Calu3 (cell line): ENCODE measurements at regions not wholly inside any gene's neighbourhood (a gene's known extent, or its start where the extent isn't known, plus 50 kb on each side); places are given as distances from the start of the nearest gene placed in this dataset.

Experiments
- BruUV-seq: library from RNA; stranded (reverse); fragments of 400-500 nt; replicated peaks from 2 replicates; lab custom pipeline; 2021; lab: Mats Ljungman, UMichigan
- CTCF ChIA-PET: fragments of 300-600 bp; sonication (Branson Sonifier 250); formaldehyde crosslinking; loops from one replicate; lab custom pipeline; 2022; ENCODE audit warnings: antibody characterized with exemption; lab: Charles Lee
- DNase-seq: peaks from one replicate; pipeline ENCODE4 v3.0.0; 2022
- H3K27ac Mint-ChIP-seq: one replicate; pipeline ENCODE4 v1.8.0; 2022; ENCODE audit warnings: mixed read lengths; ENCODE audit not compliant: unreplicated experiment
- H3K27me3 Mint-ChIP-seq: one replicate; pipeline ENCODE4 v1.8.0; 2022; ENCODE audit warnings: mixed read lengths; ENCODE audit not compliant: unreplicated experiment
- H3K36me3 Mint-ChIP-seq: one replicate; pipeline ENCODE4 v1.8.0; 2022; ENCODE audit warnings: mild to moderate bottlenecking, moderate library complexity, mixed read lengths; ENCODE audit not compliant: insufficient read depth, unreplicated experiment
- H3K4me1 Mint-ChIP-seq: one replicate; pipeline ENCODE4 v1.8.0; 2022; ENCODE audit warnings: mild to moderate bottlenecking, low read depth, mixed read lengths; ENCODE audit not compliant: unreplicated experiment
- H3K4me3 Mint-ChIP-seq: one replicate; pipeline ENCODE4 v1.8.0; 2022; ENCODE audit warnings: mild to moderate bottlenecking, low read depth, moderate library complexity, mixed read lengths; ENCODE audit not compliant: unreplicated experiment
- H3K9me3 Mint-ChIP-seq: one replicate; pipeline ENCODE4 v1.8.0; 2022; ENCODE audit warnings: low read depth, mixed read lengths; ENCODE audit not compliant: unreplicated experiment
- CTCF ChIP-seq: fragments of 200-600 bp; IDR thresholded peaks from one replicate; pipeline ENCODE4 v1.8.0; 2022; ENCODE audit warnings: antibody characterized with exemption; ENCODE audit not compliant: unreplicated experiment
- intact Hi-C: fragments of 100-400 bp; cut with micrococcal nuclease; formaldehyde crosslinking; loops from one replicate; pipeline ENCODE4 v1.10.0; 2022; ENCODE audit not compliant: unreplicated experiment

- H3K4me1 Mint-ChIP-seq, result no peaks in the 10 kb centered on the region
- H3K9me3 Mint-ChIP-seq, result peaks cover 8% of the 10 kb centered on the region
- no peak overlapping the region for H3K4me3 Mint-ChIP-seq
- DNase-seq, result no peak
- H3K27me3 Mint-ChIP-seq, result no peaks in the 10 kb centered on the region
- intact Hi-C loops, result no loop called here
- H3K36me3 Mint-ChIP-seq, result no peaks in the 10 kb centered on the region
- CTCF ChIA-PET, result no interaction called here
- TF ChIP-seq CTCF, result no peak
- no peak overlapping the region for H3K27ac Mint-ChIP-seq
- BruUV-seq, result no TSS peak
Observed at GRCh38 chr2:126038861-126039260, 617.1 kb upstream of the GYPC start.

GRCh38 chr2:126041391-126042047, 614.4 kb upstream of the GYPC start:
- no peak for DNase-seq
- intact Hi-C loops, result no loop called here
- no TSS peak for BruUV-seq
- Mint-ChIP-seq H3K36me3 (no peaks in the 10 kb centered on the region), H3K4me3 (no peak overlapping the region), H3K9me3 (peaks cover 3% of the 10 kb centered on the region), H3K4me1 (no peaks in the 10 kb centered on the region), H3K27ac (no peak overlapping the region), H3K27me3 (no peaks in the 10 kb centered on the region)
- no peak for TF ChIP-seq CTCF
- CTCF ChIA-PET, result no interaction called here

- no peaks in the 10 kb centered on the region for H3K36me3 Mint-ChIP-seq
- BruUV-seq, result no TSS peak
- no peak overlapping the region for H3K27ac Mint-ChIP-seq
- no peaks in the 10 kb centered on the region for H3K27me3 Mint-ChIP-seq
- no peak for TF ChIP-seq CTCF
- DNase-seq, result no peak
- peaks cover 2% of the 10 kb centered on the region for H3K9me3 Mint-ChIP-seq
- CTCF ChIA-PET, result no interaction called here
- no peak overlapping the region for H3K4me3 Mint-ChIP-seq
- intact Hi-C loops, result no loop called here
- no peaks in the 10 kb centered on the region for H3K4me1 Mint-ChIP-seq
Observed at GRCh38 chr2:126042089-126042488, 613.9 kb upstream of the GYPC start.

GRCh38 chr2:126048719-126049118, 607.2 kb upstream of the GYPC start:
- Mint-ChIP-seq H3K27me3 (no peaks in the 10 kb centered on the region), H3K36me3 (no peaks in the 10 kb centered on the region), H3K27ac (no peak overlapping the region), H3K4me3 (no peak overlapping the region), H3K4me1 (no peaks in the 10 kb centered on the region), H3K9me3 (peaks cover 11% of the 10 kb centered on the region)
- intact Hi-C loops, result no loop called here
- CTCF ChIA-PET, result no interaction called here
- no TSS peak for BruUV-seq
- no peak for TF ChIP-seq CTCF
- DNase-seq, result no peak
